ES-I3 (cell line): ENCODE measurements at regions not wholly inside any gene's neighbourhood (a gene's known extent, or its start where the extent isn't known, plus 50 kb on each side); places are given as distances from the start of the nearest gene placed in this dataset.

Experiments
- H3K36me3 ChIP-seq: 2 replicates; pipeline ENCODE4 v1.6.1; 2013; ENCODE audit warnings: mild to moderate bottlenecking, low read length, control low read depth, moderate library complexity; ENCODE audit not compliant: insufficient read depth
- H3K4me1 ChIP-seq: 2 replicates; pipeline ENCODE4 v1.6.1; 2013; ENCODE audit warnings: mild to moderate bottlenecking, control low read depth, low read length; ENCODE audit not compliant: insufficient read depth
- H3K9ac ChIP-seq: 2 replicates; pipeline ENCODE4 v1.6.1; 2013; ENCODE audit warnings: low read depth, mild to moderate bottlenecking, low read length, moderate library complexity
- H3K9me3 ChIP-seq: 2 replicates; pipeline ENCODE4 v1.6.1; 2013; ENCODE audit warnings: mild to moderate bottlenecking, low read length, moderate library complexity; ENCODE audit not compliant: control insufficient read depth, insufficient read depth

- Histone ChIP-seq H3K9me3 (no peaks in the 10 kb centered on the region), H3K4me1 (peaks cover 8% of the 10 kb centered on the region; the same call in 1 of the 2 replicates), H3K36me3 (no peaks in the 10 kb centered on the region), H3K9ac (no peak overlapping the region)
Measured at GRCh38 chr6:93105907-93106306, 313.5 kb downstream of the EPHA7 start.

GRCh38 chr6:93105017-93105416 lies 314.3 kb downstream of the EPHA7 start:
- Histone ChIP-seq H3K9ac (no peak overlapping the region), H3K36me3 (no peaks in the 10 kb centered on the region), H3K4me1 (peaks cover 8% of the 10 kb centered on the region; the same call in 1 of the 2 replicates), H3K9me3 (no peaks in the 10 kb centered on the region)

GRCh38 chr6:93104195-93104817 lies 315.1 kb downstream of the EPHA7 start:
- no peaks in the 10 kb centered on the region for H3K36me3 ChIP-seq
- H3K9me3 ChIP-seq, result no peaks in the 10 kb centered on the region
- H3K4me1 ChIP-seq, result peaks cover 8% of the 10 kb centered on the region; the same call in 1 of the 2 replicates
- H3K9ac ChIP-seq, result no peak overlapping the region

GRCh38 chr6:93088621-93089501 lies 330.5 kb downstream of the EPHA7 start:
- H3K9ac ChIP-seq, result no peak overlapping the region
- no peaks in the 10 kb centered on the region for H3K9me3 ChIP-seq
- H3K36me3 ChIP-seq, result no peaks in the 10 kb centered on the region; the same call in 1 of the 2 replicates
- peaks cover 16% of the 10 kb centered on the region; the same call in 1 of the 2 replicates for H3K4me1 ChIP-seq

GRCh38 chr6:93087606-93088005 lies 331.8 kb downstream of the EPHA7 start:
- no peaks in the 10 kb centered on the region for H3K9me3 ChIP-seq
- no peak overlapping the region for H3K9ac ChIP-seq
- no peaks in the 10 kb centered on the region; the same call in 1 of the 2 replicates for H3K36me3 ChIP-seq
- H3K4me1 ChIP-seq, result peaks cover 16% of the 10 kb centered on the region; the same call in 1 of the 2 replicates

- H3K9ac ChIP-seq, result no peak overlapping the region
- no peaks in the 10 kb centered on the region for H3K36me3 ChIP-seq
- no peaks in the 10 kb centered on the region for H3K9me3 ChIP-seq
- peaks cover 16% of the 10 kb centered on the region; the same call in 1 of the 2 replicates for H3K4me1 ChIP-seq
Measured at GRCh38 chr6:93086351-93086750, 333.0 kb downstream of the EPHA7 start.

GRCh38 chr6:93083337-93084230 lies 335.8 kb downstream of the EPHA7 start:
- Histone ChIP-seq H3K9me3 (no peaks in the 10 kb centered on the region), H3K4me1 (peaks cover 10% of the 10 kb centered on the region; the same call in 1 of the 2 replicates), H3K9ac (no peak overlapping the region), H3K36me3 (no peaks in the 10 kb centered on the region)

GRCh38 chr6:93081901-93082300 lies 337.5 kb downstream of the EPHA7 start:
- H3K36me3 ChIP-seq, result no peaks in the 10 kb centered on the region
- H3K9me3 ChIP-seq, result no peaks in the 10 kb centered on the region
- H3K4me1 ChIP-seq, result peaks cover 9% of the 10 kb centered on the region; the same call in 1 of the 2 replicates
- H3K9ac ChIP-seq, result no peak overlapping the region

GRCh38 chr6:93079061-93079460 lies 340.3 kb downstream of the EPHA7 start:
- Histone ChIP-seq H3K36me3 (no peaks in the 10 kb centered on the region), H3K9ac (no peak overlapping the region), H3K9me3 (peaks cover 2% of the 10 kb centered on the region; the same call in 1 of the 2 replicates), H3K4me1 (no peaks in the 10 kb centered on the region; the same call in 1 of the 2 replicates)

- H3K9me3 ChIP-seq, result peaks cover 2% of the 10 kb centered on the region; the same call in 1 of the 2 replicates
- no peaks in the 10 kb centered on the region for H3K4me1 ChIP-seq
- H3K36me3 ChIP-seq, result no peaks in the 10 kb centered on the region
- H3K9ac ChIP-seq, result no peak overlapping the region
Measured at GRCh38 chr6:93073811-93074210, 345.5 kb downstream of the EPHA7 start.

GRCh38 chr6:93069856-93070255 lies 349.5 kb downstream of the EPHA7 start:
- Histone ChIP-seq H3K4me1 (no peaks in the 10 kb centered on the region), H3K9ac (no peak overlapping the region), H3K36me3 (no peaks in the 10 kb centered on the region), H3K9me3 (0 out of 2 replicates have a peak, but pooled peaks cover 2% of the 10 kb centered on the region)

GRCh38 chr6:93059911-93060310 lies 359.4 kb downstream of the EPHA7 start:
- H3K36me3 ChIP-seq, result no peaks in the 10 kb centered on the region
- H3K4me1 ChIP-seq, result no peaks in the 10 kb centered on the region
- H3K9ac ChIP-seq, result no peak overlapping the region
- H3K9me3 ChIP-seq, result no peaks in the 10 kb centered on the region

- Histone ChIP-seq H3K9me3 (no peaks in the 10 kb centered on the region), H3K36me3 (no peaks in the 10 kb centered on the region), H3K9ac (no peak overlapping the region), H3K4me1 (no peaks in the 10 kb centered on the region)
Measured at GRCh38 chr6:93057584-93057983, 361.8 kb downstream of the EPHA7 start.

GRCh38 chr6:93048381-93048780 lies 371.0 kb downstream of the EPHA7 start:
- peaks cover 36% of the 10 kb centered on the region; the same call in 1 of the 2 replicates for H3K4me1 ChIP-seq
- no peaks in the 10 kb centered on the region for H3K36me3 ChIP-seq
- no peaks in the 10 kb centered on the region for H3K9me3 ChIP-seq
- H3K9ac ChIP-seq, result no peak overlapping the region
